ENCODE measurements at regions not wholly inside any gene's neighbourhood (a gene's known extent, or its start where the extent isn't known, plus 50 kb on each side); places are given as distances from the start of the nearest gene placed in this dataset.
"Not testable (repeated sequence)": the region's sequence is repeated elsewhere in the genome, so short reads cannot be mapped to it uniquely, and the experiment has no call there.

GRCh38 chr5:18712936-18713485 is 1078.8 kb downstream of the TAF11L14 start:
- Histone ChIP-seq H3K27ac (replicated peaks) (no peak overlapping the region), H3K4me1 (no peaks in the 10 kb centered on the region), H3K4me3 (no peak overlapping the region), H3K36me3 (no peaks in the 10 kb centered on the region), H3K27me3 (ENCODE audit: low read depth) (no peaks in the 10 kb centered on the region), H3K9me3 (replicated peaks) (no peaks in the 10 kb centered on the region)
- intact Hi-C loops (cut with micrococcal nuclease) = no loop called here
- no peak for TF ChIP-seq CTCF (IDR thresholded peaks at IDR 0.05; ENCODE audit: borderline replicate concordance)
- DNase-seq = no peak

GRCh38 chr5:18720002-18720401 is 1085.7 kb downstream of the TAF11L14 start:
- no peak overlapping the region for H3K4me3 ChIP-seq

GRCh38 chr5:18732556-18733479 is 1098.6 kb downstream of the TAF11L14 start:
- H3K27me3 ChIP-seq (ENCODE audit: low read depth) = no peaks in the 10 kb centered on the region
- peaks cover 5% of the 10 kb centered on the region for H3K9me3 ChIP-seq (replicated peaks)
- TF ChIP-seq CTCF (IDR thresholded peaks at IDR 0.05; ENCODE audit: borderline replicate concordance) = no peak
- no peak overlapping the region for H3K4me3 ChIP-seq
- H3K27ac ChIP-seq (replicated peaks) = no peak overlapping the region
- intact Hi-C loops (cut with micrococcal nuclease) = no loop called here
- H3K36me3 ChIP-seq = no peaks in the 10 kb centered on the region
- DNase-seq = no peak
- no peaks in the 10 kb centered on the region for H3K4me1 ChIP-seq

More at GRCh38 chr5:18720002-18720401, 1085.7 kb downstream of the TAF11L14 start:
- Histone ChIP-seq H3K27ac (replicated peaks) (no peak overlapping the region), H3K9me3 (replicated peaks) (peaks cover 7% of the 10 kb centered on the region), H3K36me3 (no peaks in the 10 kb centered on the region), H3K27me3 (ENCODE audit: low read depth) (no peaks in the 10 kb centered on the region), H3K4me1 (no peaks in the 10 kb centered on the region)
- no peak for TF ChIP-seq CTCF (IDR thresholded peaks at IDR 0.05; ENCODE audit: borderline replicate concordance)
- intact Hi-C loops (cut with micrococcal nuclease) = no loop called here
- no peak for DNase-seq

- H3K4me3 ChIP-seq = no peak overlapping the region
- H3K27me3 ChIP-seq (ENCODE audit: low read depth) = no peaks in the 10 kb centered on the region
- no peaks in the 10 kb centered on the region for H3K4me1 ChIP-seq
- no peak for DNase-seq
- peaks cover 2% of the 10 kb centered on the region for H3K9me3 ChIP-seq (replicated peaks)
- no peak for TF ChIP-seq CTCF (IDR thresholded peaks at IDR 0.05; ENCODE audit: borderline replicate concordance)
- H3K36me3 ChIP-seq = no peaks in the 10 kb centered on the region
- intact Hi-C loops (cut with micrococcal nuclease) = no loop called here
- H3K27ac ChIP-seq (replicated peaks) = no peak overlapping the region
Observed at GRCh38 chr5:18736051-18736398, 1101.8 kb downstream of the TAF11L14 start.

- H3K9me3 ChIP-seq (replicated peaks); H3K4me3 ChIP-seq; H3K27ac ChIP-seq (replicated peaks); DNase-seq; H3K4me1 ChIP-seq; H3K36me3 ChIP-seq; H3K27me3 ChIP-seq (ENCODE audit: low read depth); intact Hi-C loops (cut with micrococcal nuclease): not testable (repeated sequence)
Observed at GRCh38 chr5:18736736-18737135, 1102.5 kb downstream of the TAF11L14 start.

- Histone ChIP-seq H3K27ac (replicated peaks) (no peak overlapping the region), H3K4me1 (no peaks in the 10 kb centered on the region), H3K27me3 (ENCODE audit: low read depth) (no peaks in the 10 kb centered on the region), H3K4me3 (no peak overlapping the region), H3K9me3 (replicated peaks) (no peaks in the 10 kb centered on the region), H3K36me3 (no peaks in the 10 kb centered on the region)
- DNase-seq = no peak
- TF ChIP-seq CTCF (IDR thresholded peaks at IDR 0.05; ENCODE audit: borderline replicate concordance) = no peak
- intact Hi-C loops (cut with micrococcal nuclease) = no loop called here
Observed at GRCh38 chr5:18740301-18740700, 1106.0 kb downstream of the TAF11L14 start.

All from left ventricle myocardium inferior (tissue), 1 donor.